Stimulated activated naive CD8-positive, alpha-beta T cell treated with anti-CD3 and anti-CD28 coated beads, Interleukin-15, Interleukin-2, amounts not matched to agents 100 U/mL and 50 U/mL, for 24 hours (primary cell): ENCODE measurements at regions not wholly inside any gene's neighbourhood (a gene's known extent, or its start where the extent isn't known, plus 50 kb on each side); places are given as distances from the start of the nearest gene placed in this dataset.
"Not testable (repeated sequence)": the region's sequence is repeated elsewhere in the genome, so short reads cannot be mapped to it uniquely, and the experiment has no call there.

Source experiments
- ATAC-seq: fragments of 150-1000 bp; cut with Tn5 transposase; one replicate; pipeline ENCODE4 v1.10.0; 2021
- DNase-seq: peaks from one replicate; pipeline ENCODE4 v3.0.0; 2021

DNA sequence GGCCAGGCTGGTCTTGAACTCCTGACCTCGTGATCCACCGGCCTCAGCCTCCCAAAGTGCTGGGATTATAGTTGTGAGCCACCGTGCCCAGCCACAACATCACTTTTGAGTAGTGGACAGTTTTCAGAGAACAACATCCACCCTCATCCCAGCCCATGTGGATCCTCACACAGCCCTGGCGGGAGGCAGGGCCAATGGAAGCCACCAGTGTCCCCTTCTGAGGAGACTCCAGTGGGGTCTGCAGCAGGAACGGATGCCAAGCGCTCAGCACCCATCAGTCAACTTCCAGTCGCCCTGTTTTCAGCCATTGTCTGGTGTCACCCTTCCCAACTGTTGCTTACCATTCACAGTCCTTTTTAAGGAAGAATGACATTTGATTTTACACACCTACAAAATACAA lies 302.5 kb downstream of the BCL2L11 start:
- ATAC-seq: not testable (repeated sequence)

DNA sequence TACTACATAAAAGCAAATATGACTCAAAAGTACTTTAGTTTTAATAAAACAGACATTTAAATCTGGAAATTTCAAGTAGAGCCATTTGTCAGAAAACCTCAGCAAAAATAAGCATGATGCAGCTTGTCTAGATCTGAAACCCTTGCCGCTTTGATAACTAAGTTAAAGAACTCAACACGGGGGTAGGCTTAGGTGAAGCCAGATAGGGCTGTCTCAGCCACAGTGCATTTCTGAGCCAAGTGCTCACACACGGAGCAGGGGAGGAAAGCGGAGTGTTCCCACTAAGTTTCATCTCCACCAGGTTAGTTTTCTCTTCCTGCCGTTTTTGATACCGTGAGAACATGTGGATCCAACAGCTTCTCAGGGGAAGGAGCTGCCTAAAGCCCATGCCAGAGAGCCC lies 303.5 kb downstream of the BCL2L11 start:
- not testable (repeated sequence) for ATAC-seq, DNase-seq

More for the DNA sequence above, 302.5 kb downstream of the BCL2L11 start:
- not testable (repeated sequence) for DNase-seq

DNA sequence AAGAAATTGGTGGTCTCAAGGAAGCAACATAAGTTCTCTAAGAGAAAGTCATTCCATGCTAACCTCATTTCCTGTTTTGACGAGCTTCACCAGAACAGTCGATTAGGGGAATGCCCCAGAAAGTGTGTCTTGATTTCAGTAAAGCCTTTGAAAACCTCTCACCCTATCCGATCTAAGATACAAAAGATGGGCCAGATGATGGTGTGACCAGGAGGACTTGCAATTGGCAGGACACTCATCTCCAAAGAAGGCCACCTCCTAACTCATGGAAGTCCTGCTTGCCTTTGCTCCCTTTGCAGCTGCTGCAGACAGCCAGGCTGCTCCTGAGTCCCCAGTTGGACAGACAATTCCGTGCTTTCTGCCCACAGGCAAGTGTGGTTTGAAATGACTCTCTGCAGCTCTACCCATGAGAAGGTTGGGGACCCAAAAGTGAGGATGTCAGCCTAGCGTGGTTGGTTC lies 304.2 kb downstream of the BCL2L11 start:
- ATAC-seq: peak; percentile 59
- DNase-seq: peak; percentile 62

DNA sequence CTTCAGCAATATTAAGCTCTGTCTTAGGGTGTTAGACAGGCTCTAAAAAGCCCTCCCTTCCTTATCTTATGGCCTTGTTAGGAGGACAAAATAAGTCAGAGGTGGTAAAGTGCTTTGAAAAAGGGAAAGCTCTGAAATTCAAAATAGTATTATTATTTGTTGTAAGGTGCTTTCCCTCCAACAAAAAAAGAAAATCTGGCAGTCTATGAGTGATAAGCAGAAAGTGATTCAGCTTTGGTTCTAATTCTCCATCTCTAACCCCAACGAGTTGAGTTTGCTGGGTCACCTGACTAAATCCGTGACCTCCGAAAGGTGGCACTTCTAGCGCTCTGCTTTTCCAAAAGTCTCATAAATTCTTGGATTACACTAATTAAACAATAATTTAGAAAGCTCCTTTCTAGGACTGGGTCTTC lies 305.1 kb downstream of the BCL2L11 start:
- DNase-seq: not testable (repeated sequence)
- peak; percentile 72 for ATAC-seq

DNA sequence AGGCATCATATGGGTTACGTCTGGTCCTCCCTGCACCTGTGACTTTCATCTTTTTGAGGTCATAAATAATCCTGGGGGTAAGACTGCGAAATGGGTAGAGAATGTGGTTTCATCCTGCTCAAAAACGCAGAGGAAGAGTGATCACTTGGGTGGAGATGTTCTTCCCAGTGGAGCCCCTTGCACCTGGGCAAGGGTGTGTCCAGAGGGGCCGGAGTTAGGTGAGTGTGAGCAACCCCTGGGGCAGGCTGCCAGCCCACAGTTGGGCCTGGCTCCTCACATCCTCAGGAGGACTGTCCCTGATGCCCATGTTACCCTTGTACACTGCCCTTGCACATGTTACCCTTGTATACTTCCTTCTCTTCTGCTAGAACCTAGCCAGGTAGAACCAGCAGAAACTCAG lies 306.6 kb downstream of the BCL2L11 start:
- ATAC-seq, DNase-seq: not testable (repeated sequence)

DNA sequence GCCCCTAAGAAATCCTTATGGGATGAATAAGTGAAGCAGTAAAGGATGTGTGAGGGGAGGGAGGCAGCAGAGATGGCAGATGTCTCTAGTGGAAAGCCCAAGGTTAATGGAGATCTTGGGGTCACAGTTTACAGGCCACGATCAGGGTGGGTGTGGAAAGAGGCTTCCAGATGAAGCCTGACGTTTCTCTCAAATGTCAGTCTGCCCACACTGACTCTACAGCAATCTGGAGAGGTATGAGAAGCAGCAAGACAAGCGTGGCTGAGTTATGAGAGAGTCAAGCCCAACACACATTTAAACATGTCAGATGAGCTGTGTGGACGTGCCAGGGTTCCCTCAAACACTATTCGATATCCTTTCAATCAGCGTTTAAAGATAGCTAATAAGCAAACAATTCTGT lies 308.2 kb downstream of the BCL2L11 start:
- peak; percentile 12 for ATAC-seq
- not testable (repeated sequence) for DNase-seq

DNA sequence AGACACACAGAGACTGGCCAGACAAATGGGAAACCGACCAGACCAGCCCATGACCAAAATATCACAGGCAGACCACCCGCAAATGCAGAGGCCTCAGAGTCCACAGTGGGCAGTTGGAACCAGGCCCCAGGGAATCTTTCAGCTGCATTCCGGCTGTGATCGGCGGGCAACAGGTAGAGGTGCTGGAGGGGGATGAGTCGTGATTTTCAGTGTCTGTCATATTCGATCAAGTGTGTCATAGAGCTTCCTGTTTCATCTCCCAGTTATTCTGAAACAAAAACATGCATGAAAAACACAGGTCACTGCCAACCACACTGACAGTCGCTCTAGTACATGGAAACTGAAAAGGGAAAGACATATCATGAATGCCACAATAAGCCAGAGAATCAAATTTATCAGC lies 308.6 kb downstream of the BCL2L11 start:
- ATAC-seq: peak; percentile 41
- not testable (repeated sequence) for DNase-seq

DNA sequence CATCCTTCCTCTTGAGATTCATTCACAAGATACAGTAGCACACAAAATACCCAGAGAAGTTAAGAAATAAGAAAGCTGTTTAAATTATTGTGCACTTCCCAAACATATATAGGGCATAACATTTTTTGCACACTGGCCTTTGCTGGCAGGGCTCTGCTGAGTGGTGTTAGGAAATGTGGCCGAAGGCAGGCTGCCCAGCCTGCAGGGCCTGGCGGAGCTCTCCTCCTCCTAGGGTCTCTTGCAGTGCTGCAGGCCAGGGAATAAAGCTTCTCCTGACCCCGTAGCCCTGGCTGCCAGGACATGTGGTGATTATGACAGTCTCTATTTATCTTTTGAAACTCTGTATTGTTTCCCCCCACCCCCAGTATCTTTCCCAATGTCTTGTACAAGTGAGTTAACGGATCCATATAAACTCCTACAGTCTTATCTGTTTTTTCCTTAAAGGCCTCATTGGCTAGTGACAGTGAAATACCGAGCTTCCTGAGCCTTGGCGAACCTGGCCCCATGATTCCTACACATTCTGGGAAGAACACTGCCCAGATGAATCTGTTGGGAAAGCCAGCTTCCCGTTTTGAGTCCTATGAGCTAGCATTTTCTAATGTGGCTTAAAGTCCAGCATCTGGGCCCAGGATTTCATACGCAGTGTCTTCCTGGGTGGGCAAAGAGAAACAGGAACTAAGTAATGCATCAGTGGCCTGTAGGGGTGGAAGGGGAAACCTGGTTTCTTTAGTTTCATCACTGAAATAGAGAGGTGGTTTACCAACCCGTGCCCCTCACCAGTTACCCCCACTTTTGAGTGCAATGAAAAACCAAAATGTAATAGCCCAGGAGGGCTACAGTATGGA lies 310.3 kb downstream of the BCL2L11 start:
- ATAC-seq: peak; percentile 13
- not testable (repeated sequence) for DNase-seq

DNA sequence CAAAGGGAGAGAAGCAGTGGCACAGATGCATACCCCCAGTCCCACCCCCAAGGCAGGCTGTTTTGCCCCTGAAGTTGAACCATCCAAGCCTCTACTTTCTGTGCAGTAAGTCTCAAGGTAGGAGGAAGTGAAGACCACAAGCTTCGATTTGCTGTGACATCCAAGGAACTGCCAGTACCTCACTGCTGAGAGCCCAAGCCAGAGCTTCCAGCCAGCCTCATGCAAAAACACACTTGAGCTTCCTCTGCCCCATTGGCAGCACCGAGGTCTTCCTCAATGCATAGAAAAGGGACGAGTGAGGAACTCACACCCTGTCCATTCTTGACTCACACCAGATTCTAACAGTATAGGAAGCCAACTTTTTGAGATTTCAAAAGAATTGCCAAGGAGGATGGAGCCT lies 311.7 kb downstream of the BCL2L11 start:
- DNase-seq, ATAC-seq: not testable (repeated sequence)

DNA sequence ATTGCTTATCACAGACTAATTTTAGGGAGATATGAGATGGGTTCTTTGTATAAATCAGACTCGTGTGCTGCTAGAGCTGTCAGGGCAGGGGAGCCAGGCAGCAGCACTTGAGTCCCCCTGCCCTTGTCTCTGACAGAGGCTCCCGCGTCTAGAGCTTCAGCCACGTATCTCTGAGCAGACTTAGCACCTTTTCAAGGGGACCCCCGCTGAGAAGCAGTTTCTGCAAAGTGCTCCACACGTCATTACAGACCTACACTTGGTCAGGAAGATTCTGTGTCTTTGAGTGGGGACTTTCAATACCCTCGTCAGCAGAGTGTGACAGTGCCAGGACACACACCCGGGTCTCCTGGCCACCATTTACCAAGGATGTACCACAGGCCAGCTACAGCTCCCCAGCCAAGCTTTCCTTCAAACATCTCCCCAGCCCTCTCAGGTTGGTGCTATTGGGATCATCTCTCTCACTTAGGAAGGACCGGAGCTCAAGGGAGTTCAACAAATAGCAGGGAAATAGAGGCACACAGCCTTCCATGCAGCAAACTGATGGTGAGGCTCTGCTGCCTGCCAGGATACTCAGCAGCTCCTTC lies 312.3 kb downstream of the BCL2L11 start:
- DNase-seq: not testable (repeated sequence)
- ATAC-seq: peak; percentile 15

DNA sequence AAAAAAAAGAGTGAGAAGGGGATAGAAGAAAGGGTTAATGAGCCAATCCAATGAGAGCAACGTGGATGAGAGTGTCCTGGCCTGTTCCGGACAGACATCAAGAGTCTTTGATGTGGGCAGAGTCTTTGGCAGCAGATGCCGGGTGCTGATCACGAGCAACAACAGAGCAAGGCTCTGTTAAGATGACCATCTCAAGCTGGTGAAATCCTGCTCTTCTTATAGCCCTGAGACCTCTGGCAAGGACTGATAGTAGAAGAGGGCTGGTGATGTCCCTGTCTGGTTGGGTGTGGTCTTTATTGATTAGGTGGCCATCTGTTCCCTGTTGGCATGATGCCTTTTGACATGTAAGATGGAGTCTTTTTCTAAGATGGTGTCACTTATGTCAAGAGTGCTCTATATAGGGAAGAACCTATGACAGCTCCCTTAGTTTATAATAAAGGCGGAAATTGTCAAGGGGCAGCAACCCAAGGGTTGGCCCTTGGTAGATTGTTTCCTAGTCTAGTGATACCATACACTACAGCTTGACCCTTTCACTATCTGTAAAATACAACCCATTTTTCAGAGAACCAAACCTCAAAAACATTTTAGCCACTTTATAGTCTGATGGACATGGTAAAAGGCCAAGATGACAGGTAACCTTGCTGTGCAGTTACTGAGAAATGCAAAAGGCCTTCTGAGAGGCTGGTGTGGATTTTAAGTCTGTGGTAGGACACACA lies 313.3 kb downstream of the BCL2L11 start:
- DNase-seq, ATAC-seq: not testable (repeated sequence)

DNA sequence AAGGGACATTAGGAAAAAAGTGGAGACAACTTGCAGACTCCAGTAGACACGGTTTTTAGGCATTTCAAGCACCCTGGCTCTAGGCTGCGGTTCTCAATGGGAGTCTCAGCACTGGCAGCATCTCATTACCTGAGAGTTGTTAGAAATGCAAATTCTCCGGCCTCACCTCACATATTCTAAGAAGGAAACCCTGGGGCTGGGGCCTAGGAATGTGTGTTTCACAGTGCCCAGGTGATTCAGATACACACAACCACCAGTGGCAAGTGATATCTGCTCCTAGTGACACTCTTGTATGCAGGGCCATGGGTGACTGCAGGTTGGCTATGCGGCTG lies 313.9 kb downstream of the BCL2L11 start:
- DNase-seq, ATAC-seq: not testable (repeated sequence)

DNA sequence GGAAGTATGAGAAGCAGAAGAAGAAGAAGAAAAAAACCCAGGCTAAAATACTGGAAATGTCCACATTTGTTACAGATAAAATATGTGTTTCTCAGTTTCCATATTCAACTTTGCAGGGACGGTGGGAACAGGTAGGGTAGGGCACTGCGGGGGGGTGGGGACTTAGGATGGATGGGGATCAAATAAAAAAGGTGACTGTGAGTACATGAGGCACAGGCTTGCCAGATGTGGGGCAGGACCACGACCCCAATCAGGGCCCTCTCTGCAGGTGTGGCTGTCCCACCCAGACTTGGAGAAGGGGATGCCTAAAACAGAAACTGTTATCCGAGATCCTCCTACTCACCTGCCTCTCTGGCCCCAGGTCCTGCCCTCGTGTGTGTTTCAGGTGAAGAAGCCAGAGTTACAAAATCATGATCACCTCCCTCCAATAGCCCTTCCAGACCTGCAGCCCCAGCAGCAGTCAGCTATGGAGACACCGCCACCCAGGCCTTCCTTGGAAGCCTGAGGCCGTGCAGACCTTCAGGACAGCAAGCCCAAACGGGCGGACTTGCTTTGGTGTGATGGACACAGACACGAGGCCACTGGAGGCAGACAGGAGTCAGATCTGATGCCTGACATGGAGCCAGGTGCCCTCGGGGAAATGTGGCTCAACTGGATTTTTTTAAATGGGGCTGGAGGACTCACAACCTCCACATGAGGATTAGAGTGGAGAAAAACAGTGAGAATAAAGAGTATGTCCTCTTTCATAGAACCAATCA lies 315.0 kb downstream of the BCL2L11 start:
- ATAC-seq: not testable (repeated sequence)

DNA sequence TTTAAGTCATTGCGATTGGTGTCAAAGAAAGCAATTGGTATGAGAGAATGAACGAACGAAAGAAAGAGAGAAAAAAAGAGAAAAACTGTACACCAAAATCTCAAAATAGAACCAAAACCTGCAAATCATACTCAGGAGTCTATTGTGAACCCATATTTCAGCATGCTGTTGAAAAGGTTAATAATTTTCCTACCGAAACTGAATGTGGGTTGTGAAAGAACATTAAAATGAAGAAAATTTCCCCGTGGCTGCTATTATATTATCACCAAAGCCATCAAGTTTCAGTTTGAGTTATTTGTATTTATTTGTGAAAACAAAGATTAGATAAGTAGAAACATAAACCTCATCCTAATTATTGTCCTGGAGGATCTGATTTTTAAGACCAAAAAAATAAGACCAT lies 315.7 kb downstream of the BCL2L11 start:
- DNase-seq, ATAC-seq: not testable (repeated sequence)

More for the DNA sequence above, 315.0 kb downstream of the BCL2L11 start:
- not testable (repeated sequence) for DNase-seq

DNA sequence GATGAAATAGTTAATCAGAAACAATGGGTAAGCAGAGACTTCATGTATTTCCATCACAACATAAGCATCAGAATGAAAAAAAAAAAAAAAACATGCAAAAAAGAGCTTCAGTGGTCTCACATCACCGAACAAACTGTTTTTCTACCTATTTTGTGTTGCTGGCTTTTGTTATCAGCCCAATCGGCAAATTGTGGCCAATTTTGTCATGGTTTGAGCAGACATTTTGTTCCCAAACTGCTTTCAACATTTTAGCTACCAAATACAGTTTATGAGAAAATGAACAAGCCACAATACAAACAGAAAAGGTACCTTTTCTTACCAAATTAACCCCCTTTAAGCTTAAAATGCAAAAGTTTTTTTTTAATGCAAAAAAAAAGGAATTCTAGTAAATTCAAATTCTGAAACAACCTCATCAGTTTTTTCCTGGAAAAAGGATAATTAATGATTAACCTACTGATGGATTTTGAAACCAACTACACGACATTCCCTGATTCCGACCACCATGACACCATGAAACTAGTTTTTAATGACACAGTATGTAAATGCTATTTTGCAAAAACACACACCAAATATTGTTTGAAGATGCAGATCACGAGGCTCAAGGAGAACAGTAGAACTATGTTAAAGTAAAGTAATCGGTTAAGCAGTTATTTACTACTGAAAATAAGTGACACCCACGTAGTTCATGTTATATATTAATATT lies 316.7 kb downstream of the BCL2L11 start:
- ATAC-seq, DNase-seq: not testable (repeated sequence)

DNA sequence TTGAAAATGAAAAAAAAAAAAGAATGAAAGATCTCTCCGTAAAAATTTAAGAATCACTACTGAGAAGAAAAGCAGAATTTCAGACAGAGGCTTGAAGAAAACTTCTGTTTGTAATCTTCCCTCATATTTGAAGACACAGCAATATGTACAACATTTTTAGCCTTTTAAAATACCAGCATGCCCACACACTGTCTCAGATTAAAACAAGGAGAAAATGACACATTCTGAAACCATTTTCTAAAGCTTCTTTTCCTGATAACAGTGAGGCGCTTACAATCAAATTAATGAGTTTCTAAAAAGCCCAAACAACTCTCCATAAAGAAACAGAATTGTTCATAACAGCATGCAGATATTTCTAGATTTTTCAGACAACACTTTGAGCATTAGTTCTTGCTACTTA lies 317.4 kb downstream of the BCL2L11 start:
- ATAC-seq, DNase-seq: not testable (repeated sequence)

DNA sequence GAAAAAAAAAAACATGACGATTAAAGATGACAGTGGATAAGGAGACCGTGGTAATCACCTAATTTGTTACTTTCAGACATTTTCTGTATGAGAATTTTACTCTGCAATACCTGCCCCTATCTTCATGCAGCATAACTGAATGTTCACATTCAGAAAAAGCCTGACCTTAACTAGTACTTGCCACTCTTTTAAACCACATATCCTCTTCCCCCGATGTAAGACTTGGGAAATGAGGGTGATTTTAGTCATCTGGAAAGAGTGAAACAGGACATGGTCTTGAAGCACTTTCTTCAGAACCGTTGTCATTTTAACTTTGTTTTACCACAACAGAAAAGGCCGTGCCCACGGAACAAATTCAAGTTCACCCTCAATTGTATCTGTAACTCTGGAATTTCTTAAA lies 318.5 kb downstream of the BCL2L11 start:
- ATAC-seq: peak; percentile 59

DNA sequence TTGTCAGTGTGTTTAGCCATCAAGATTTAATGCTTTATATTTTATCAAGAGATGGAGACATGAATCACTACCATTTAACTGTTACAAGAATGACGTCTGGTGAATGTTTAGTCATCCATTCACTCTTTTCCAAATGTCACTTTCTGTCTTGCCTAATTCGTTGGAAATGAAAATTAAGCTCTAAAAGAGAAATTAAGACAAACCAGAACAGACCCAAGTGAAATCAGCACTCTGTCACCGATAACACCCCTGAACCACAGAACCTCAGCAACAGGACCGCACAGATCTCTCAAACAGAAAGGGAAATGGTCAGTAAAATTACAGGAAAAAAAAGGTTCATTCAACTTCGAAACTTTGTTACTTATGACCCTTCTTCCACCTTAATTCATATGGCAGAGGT lies 320.9 kb downstream of the BCL2L11 start:
- peak; percentile 30 for ATAC-seq
- DNase-seq: not testable (repeated sequence)

More for the DNA sequence above, 318.5 kb downstream of the BCL2L11 start:
- not testable (repeated sequence) for DNase-seq

DNA sequence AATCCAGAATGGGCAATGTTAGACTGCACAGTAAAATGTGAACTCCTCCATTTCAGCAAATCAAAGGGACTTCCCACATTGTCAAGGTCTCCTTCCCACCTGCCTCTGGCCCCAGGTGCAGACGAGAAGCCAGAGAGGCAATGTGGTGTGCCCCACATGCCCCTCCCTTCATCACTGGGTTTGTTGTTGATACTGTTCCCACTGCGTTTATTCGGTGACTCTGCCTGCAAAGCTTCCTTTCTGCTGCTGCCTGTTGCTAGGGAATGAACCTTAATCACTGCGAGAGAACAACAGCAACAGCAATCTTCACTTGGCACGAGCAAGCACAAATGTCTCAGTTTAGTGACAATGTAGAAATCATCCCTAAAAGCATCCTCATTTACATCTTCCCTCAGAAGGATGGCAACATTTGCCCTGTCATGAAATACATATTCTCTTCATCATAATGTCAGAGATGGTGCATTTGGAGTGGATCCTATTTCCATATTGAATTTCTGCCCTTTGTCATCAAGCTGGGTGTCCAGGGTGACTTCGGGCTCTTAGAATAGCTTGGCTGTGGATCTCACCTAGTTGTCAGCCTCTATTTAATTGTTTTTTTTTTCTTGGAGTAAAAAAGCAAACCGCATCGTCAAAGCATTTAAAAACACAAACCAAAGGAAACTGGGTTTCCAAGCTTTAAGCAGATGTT lies 322.2 kb downstream of the BCL2L11 start:
- ATAC-seq, DNase-seq: not testable (repeated sequence)

DNA sequence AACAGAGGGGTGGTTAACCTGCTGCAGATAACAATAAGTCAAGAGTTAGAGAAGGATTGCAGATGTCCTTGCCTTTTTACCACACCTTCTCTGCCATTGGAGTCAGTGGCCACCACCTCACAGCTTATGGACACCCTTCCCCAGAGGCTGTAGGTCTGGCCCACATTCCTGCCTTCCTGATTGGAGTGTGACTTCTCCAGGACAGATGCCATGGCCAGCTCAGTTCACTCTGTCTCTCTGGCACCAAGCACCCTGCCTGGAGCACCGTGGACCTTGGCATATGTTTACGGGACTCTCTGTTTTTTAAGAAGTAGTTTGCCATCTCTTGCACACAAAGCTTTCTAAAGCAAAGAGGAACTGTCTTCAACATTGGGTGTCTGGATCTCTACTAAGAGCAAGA lies 323.8 kb downstream of the BCL2L11 start:
- DNase-seq, ATAC-seq: not testable (repeated sequence)
